ENCODE measurements at regions not wholly inside any gene's neighbourhood (a gene's known extent, or its start where the extent isn't known, plus 50 kb on each side); places are given as distances from the start of the nearest gene placed in this dataset.

GRCh38 chr16:65905331-65905730 lies 461.2 kb upstream of the CDH5 start:
- Histone ChIP-seq H3K36me3 (ENCODE audit: control insufficient read depth, insufficient read depth, low read length) (no peaks in the 10 kb centered on the region), H3K4me3 (ENCODE audit: low read depth, low read length) (no peak overlapping the region), H3K27me3 (ENCODE audit: control insufficient read depth, insufficient read depth, low read length) (peaks cover 3% of the 10 kb centered on the region)
- ChIA-PET CTCF (interaction anchor here (1.0 kb wide), 1 partner anchor 10 kb away, joined by 3 read pairs; no protein-coding TSS in a partner anchor), POLR2A (no interaction called here)
- no peak for TF ChIP-seq CTCF (IDR thresholded peaks at IDR 0.05; ENCODE audit: insufficient read depth, low read depth, low read length)
- DNase-seq (ENCODE audit: low read depth): no peak

GRCh38 chr16:65896448-65897153 lies 469.9 kb upstream of the CDH5 start:
- H3K27me3 ChIP-seq (ENCODE audit: control insufficient read depth, insufficient read depth, low read length): peaks cover 6% of the 10 kb centered on the region
- H3K4me3 ChIP-seq (ENCODE audit: low read depth, low read length): no peak overlapping the region
- no peak for DNase-seq (ENCODE audit: low read depth)
- ChIA-PET CTCF (interaction anchor here (0.6 to 1.5 kb wide), 2 partner anchors 14 to 102 kb away, joined by 3 to 4 read pairs; no protein-coding TSS in a partner anchor), POLR2A (no interaction called here)
- H3K36me3 ChIP-seq (ENCODE audit: control insufficient read depth, insufficient read depth, low read length): no peaks in the 10 kb centered on the region
- no peak for TF ChIP-seq CTCF (IDR thresholded peaks at IDR 0.05; ENCODE audit: insufficient read depth, low read depth, low read length)

- ChIA-PET CTCF (interaction anchor here (0.6 to 1.5 kb wide), 3 partner anchors 14 to 101 kb away, joined by 3 to 4 read pairs (median 3); no protein-coding TSS in a partner anchor), POLR2A (no interaction called here)
- peaks cover 6% of the 10 kb centered on the region for H3K27me3 ChIP-seq (ENCODE audit: control insufficient read depth, insufficient read depth, low read length)
- no peaks in the 10 kb centered on the region for H3K36me3 ChIP-seq (ENCODE audit: control insufficient read depth, insufficient read depth, low read length)
- H3K4me3 ChIP-seq (ENCODE audit: low read depth, low read length): no peak overlapping the region
- no peak for TF ChIP-seq CTCF (IDR thresholded peaks at IDR 0.05; ENCODE audit: insufficient read depth, low read depth, low read length)
- no peak for DNase-seq (ENCODE audit: low read depth)
Measured at GRCh38 chr16:65895906-65896305, 470.6 kb upstream of the CDH5 start.

GRCh38 chr16:65895486-65895885 lies 471.0 kb upstream of the CDH5 start:
- H3K4me3 ChIP-seq (ENCODE audit: low read depth, low read length): no peak overlapping the region
- TF ChIP-seq CTCF (IDR thresholded peaks at IDR 0.05; ENCODE audit: insufficient read depth, low read depth, low read length): no peak
- CTCF ChIA-PET: interaction anchor here (0.6 kb wide), 1 partner anchor 45 kb away, joined by 3 read pairs; no protein-coding TSS in a partner anchor
- H3K27me3 ChIP-seq (ENCODE audit: control insufficient read depth, insufficient read depth, low read length): peaks cover 5% of the 10 kb centered on the region; the same call in 1 of the 2 replicates
- DNase-seq (ENCODE audit: low read depth): no peak
- POLR2A ChIA-PET: no interaction called here
- H3K36me3 ChIP-seq (ENCODE audit: control insufficient read depth, insufficient read depth, low read length): no peaks in the 10 kb centered on the region

GRCh38 chr16:65890203-65890602 lies 476.3 kb upstream of the CDH5 start:
- ChIA-PET CTCF (interaction anchor here (0.6 to 1.4 kb wide), 2 partner anchors 20 to 286 kb away, joined by 3 to 5 read pairs; no protein-coding TSS in a partner anchor), POLR2A (no interaction called here)
- no peak for DNase-seq (ENCODE audit: low read depth)
- H3K27me3 ChIP-seq (ENCODE audit: control insufficient read depth, insufficient read depth, low read length): no peaks in the 10 kb centered on the region; the same call in 1 of the 2 replicates
- H3K36me3 ChIP-seq (ENCODE audit: control insufficient read depth, insufficient read depth, low read length): no peaks in the 10 kb centered on the region
- no peak overlapping the region for H3K4me3 ChIP-seq (ENCODE audit: low read depth, low read length)
- no peak for TF ChIP-seq CTCF (IDR thresholded peaks at IDR 0.05; ENCODE audit: insufficient read depth, low read depth, low read length)
